NCI-H2107 (cell line): ENCODE measurements at regions not wholly inside any gene's neighbourhood (a gene's known extent, or its start where the extent isn't known, plus 50 kb on each side); places are given as distances from the start of the nearest gene placed in this dataset.
"Not testable (repeated sequence)": the region's sequence is repeated elsewhere in the genome, so short reads cannot be mapped to it uniquely, and the experiment has no call there.

ENCODE experiments used
- DNase-seq: peaks from one replicate; lab custom pipeline; 2025; lab: John Stamatoyannopoulos, UW

- no peak for DNase-seq
These were observed 386.9 kb downstream of the PREX1 start for GRCh38 chr20:48440916-48441315.

DNA sequence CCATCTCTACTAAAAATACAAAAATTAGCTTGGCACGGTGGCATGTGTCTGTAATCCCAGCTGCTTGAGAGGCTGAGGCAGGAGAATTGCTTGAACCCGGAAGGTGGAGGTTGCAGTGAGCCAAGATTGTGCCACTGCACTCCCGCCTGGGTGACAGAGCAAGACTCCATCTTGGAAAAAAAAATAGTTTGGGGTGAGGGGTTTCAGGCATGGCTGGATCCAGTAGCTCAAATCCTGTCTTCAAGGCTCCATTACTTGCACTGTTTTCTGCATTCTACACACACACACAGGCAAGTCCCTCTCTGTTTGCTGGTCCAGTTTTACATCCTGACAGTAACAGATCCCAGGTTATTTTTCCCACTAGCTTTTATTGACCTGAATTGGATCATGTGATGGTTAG is 387.5 kb downstream of the PREX1 start:
- DNase-seq = not testable (repeated sequence)

DNA sequence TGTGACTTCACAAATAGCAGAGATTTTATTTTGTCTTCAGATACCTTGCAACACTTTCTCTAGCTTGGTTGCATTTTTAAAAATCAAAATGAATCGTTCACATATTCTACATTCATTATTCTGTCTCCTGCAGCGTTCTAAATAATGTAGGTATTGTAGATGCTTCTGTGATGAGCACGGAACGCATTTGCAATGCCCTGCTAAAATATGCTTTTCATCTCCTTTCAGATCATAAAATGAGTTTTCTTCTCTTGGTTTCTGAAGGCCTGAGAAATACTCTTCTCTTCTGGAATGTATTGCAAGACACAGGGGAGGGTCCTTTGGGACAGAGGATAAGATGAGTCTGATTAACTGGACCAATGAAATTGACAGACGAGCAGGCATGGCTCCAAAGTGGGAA is 390.7 kb downstream of the PREX1 start:
- no peak for DNase-seq

- not testable (repeated sequence) for DNase-seq
These were observed 391.2 kb downstream of the PREX1 start for GRCh38 chr20:48436609-48437008.

- no peak for DNase-seq
These were observed 394.6 kb downstream of the PREX1 start for GRCh38 chr20:48433178-48433577.

GRCh38 chr20:48432494-48432832 is 395.3 kb downstream of the PREX1 start:
- DNase-seq = no peak

- no peak for DNase-seq
These were observed 395.9 kb downstream of the PREX1 start for GRCh38 chr20:48431653-48432493.

DNA sequence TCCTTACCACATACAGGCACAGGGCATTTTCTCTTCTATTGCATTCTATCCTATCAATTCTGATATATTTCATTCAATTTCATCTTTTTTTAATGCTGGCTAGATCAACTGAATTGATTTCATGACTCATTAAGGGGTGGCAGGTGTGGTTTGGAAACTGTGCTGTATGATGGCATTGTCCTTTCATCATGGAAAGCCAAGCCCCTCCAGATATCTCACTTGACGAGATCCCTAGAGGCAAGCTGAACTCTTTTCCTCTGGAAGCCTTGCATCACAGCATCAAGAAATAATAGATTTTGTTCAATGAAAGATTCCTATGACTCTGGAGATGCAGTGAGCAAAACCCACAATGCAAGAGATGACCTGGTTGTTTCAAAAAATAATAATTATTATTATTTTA is 401.2 kb downstream of the PREX1 start:
- DNase-seq = no peak

- DNase-seq = no peak
These were observed 401.8 kb downstream of the PREX1 start for GRCh38 chr20:48425817-48426612.

DNA sequence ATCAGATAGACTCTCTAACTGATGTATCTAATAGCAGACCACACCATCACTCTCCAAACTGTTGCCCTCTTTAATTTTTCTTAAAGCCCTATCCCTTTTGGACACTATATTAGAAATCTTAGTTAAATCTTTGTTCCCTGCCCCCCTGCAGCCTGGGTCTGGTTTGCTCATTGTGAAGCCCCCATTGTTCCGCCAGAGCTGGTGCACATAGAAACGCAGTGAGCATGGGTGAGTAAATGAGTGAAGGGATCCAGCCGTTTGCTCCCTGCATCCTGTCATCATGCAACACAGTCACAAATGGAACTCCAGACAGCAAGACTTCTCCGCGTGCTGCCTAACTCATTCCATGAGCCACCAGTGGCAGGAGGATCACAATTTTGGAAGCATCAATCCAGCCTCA is 402.5 kb downstream of the PREX1 start:
- no peak for DNase-seq

DNA sequence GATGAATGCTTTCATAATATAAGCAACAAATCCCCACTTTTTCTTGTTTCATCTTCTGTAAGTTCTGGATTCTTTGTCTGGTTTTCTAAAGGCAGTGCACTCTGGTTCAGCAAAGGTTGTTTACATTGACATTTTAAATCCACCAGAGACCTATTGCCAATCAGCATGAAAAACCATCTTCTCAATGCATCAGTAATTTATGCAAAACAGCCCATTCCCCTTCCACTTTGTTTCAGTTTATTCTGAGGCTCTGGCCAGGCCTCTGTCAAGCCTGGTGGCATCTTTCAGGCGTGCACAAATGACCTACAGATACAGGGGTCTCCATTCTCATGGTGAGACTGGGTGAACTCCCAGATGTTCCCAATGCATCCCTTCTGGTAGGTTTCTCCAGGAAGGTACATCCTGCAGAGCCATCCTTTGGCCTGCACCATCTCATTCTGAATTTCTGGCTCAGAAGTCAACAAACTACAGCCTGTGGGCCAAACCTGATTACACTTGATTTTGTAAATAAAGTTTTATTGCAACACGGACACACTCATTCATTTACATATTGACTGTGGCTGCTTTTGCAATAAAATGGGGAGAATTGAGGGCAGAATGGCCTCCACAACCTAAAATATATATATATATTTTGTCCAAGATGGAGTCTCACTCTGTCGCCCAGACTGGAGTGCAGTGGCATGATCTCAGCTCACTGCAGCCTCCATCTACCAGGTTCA is 405.4 kb downstream of the PREX1 start:
- no peak for DNase-seq

GRCh38 chr20:48421547-48421946 is 406.3 kb downstream of the PREX1 start:
- no peak for DNase-seq

DNA sequence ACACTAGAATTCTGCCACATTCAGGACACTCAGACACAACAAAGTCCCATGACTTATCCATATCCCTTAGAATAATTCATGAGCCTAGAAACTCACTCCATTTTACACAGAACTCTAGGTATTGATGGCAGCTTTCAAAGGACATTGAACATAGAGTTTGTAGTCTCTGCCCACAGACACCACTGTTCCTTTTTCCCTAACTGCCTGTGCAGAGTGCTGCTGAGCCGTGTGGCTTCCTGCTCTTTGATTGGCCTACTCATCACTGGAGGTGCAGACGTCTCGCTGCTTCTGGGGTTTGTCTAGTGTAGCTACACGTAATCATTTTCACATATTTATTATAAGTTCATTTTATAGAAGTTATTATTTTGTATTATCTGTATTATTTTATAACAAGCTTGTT is 407.6 kb downstream of the PREX1 start:
- DNase-seq = no peak

DNA sequence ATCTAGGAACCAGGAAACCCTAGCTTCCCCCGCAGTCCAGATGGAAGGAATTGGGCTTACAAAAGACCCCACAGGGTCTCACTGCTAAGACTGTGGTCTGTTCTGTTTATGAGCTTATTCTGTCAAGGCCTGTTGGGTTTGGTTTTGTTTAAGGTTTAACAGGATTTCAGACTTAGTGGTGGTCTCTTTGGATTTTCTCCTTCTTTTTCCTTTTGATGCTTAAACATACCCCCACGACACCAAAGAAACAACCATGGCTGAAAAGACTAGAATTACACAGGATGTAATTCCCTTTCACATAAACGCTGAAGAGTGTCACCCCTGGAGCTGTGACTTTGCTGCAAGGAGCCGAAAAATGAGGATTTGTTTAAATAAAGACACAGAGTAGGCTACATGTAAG is 408.6 kb downstream of the PREX1 start:
- DNase-seq = no peak

- no peak for DNase-seq
These were observed 411.8 kb downstream of the PREX1 start for GRCh38 chr20:48416002-48416401.

DNA sequence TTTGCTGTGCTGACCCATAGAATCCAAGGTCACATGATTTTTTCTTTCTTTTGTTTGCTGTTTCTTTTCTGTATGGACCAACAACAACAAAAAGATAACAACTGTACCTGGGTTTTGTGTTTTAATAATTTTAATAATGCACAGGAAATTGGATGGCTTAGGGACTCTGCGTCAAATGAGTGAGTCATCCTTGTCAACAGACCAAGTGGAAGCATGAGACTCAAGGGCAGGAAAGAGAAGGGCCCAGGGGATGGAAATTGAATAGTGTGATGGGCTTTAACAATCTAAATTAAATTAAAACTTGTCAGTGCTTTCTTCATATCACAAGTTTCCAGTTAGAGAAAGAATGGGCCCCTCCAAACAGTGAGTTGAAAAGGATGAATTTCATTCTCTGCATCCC is 413.0 kb downstream of the PREX1 start:
- DNase-seq = no peak

DNA sequence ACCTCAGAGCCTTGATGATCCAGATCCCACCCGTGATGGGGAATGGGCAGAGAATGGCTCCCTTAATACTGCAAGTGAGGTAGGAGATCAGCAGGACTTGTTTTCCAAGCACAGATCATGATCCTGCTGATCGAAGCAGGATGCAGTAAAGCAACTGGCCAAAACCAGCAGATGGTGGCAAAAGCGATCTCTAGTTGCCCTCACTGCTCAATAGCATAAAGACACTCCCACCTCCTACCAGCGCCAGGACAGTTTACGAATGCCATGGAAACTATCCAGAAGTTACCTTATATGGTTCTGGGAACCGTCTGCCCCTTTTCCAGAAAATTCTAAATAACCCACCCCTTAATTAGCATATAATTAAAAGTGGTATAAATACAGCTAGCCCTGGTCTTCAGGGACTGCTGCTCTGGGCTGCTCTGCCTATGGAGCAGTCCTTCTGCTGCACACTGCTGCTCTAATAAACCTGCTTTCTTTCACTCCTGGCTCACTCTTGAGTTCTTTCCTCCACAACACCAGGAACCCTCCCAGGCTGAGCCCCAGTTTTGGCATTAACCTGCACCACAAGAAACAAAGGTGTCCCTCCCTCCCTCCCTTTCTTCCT is 415.8 kb downstream of the PREX1 start:
- no peak for DNase-seq

DNA sequence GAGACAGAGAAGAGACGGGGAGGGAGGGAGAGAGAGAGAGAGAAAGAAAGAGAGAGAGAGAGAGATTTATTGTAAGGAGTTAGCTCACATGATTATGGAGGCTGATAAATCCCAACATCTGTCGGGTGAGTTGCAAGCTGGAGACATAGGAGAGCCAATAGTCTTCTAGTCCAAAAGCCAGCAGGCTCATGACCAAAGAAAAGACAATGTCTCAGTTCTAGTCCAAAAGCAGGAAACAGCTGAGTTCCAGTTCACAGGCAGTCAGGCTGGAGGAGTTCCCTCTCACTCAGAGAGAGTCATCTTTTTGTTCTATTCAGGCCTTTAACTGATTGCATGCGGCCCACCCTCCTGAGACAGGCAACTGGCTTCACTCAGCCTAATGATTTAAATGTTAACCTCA is 416.6 kb downstream of the PREX1 start:
- no peak for DNase-seq

DNA sequence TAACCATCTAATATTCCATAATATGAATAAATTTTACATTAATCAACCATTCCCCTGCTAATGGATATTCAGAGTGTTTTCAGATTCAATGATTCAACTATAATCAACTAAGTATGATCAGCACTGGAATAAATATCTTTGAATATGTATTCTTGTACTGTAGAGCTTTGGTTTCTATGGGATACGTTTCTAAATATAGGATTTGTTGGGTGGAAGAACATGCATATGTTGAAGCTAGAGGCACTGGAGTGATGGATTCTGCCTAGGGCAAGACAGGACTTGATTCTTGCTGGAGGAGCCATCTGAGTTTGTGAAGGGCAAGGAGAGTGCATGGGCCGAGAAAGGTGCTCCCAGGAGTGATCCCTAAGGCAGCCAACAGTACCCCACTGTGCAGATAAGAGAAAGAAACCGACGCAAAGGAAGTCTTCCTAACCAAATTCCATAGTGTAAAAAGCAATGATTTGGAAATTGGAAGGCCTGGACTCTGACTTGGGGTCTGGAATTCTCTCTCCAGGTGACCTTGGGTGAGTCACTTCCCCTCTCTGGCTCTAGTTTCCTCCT is 418.7 kb downstream of the PREX1 start:
- DNase-seq = no peak

GRCh38 chr20:48407710-48408109 is 420.1 kb downstream of the PREX1 start:
- DNase-seq = no peak

DNA sequence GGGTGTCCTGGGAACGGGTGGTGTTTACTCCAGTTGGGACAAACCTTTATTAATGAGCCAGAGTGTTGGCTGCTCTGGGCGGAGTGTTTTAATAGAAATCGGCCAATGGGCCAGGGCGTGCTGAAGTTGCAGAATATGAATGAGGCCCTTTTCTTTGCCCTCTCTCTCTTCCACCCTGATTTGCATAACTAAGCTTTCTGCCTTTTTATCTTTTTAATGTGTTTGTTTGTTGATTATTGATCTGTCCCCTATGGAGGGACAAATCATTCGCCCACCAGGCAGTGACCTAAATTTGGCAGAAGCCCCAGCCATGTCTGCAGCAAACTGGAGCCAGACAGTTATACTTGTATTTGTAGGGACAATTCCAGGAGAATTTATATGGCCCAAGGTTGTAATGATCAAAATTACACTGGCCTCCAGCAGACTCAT is 420.9 kb downstream of the PREX1 start:
- no peak for DNase-seq

DNA sequence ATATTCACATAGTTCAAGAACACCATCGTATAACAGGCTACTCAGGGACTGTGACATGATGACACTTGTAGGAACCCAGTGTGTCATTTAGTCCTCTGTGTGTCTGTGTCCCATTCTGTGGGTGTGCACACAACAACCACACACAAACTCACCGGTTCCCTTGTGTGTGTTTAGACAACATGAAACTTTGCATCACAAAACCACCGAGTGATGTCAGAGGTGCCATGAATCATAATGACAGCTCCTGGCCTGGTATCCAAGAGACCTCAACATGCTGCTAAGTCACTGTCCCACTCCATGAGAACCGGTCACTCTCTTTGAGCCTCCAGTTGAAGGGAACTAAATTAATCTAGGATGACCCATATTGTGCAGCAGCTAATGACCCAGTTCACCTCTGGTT is 421.3 kb downstream of the PREX1 start:
- no peak for DNase-seq
